ENCODE measurements at regions not wholly inside any gene's neighbourhood (a gene's known extent, or its start where the extent isn't known, plus 50 kb on each side); places are given as distances from the start of the nearest gene placed in this dataset.

GRCh38 chr6:125510405-125510804 is 208.6 kb upstream of the HDDC2 start:
- no peak for TF ChIP-seq U2AF1 (optimal IDR thresholded peaks at IDR 0.05; ENCODE audit: low read depth, low read length)
- no peak for TF ChIP-seq GMEB1 (CRISPR knock-in tag; IDR thresholded peaks at IDR 0.05)
- no peak for TF ChIP-seq CTCF (IDR thresholded peaks at IDR 0.05 in 2 of 3, conservative IDR thresholded peaks at IDR 0.05 in 1 of 3; ENCODE audit: insufficient read depth in 2 of 3, low read depth in 1 of 3, low read length in 3 of 3)
- TF ChIP-seq TAF9B (IDR thresholded peaks at IDR 0.05; ENCODE audit: partially characterized antibody): no peak
- TF ChIP-seq SPI1 (IDR thresholded peaks at IDR 0.05; ENCODE audit: borderline replicate concordance, low read depth, low read length): no peak
- no peak for TF ChIP-seq ZKSCAN1 (IDR thresholded peaks at IDR 0.05; ENCODE audit: low read depth, low read length)
- TF ChIP-seq NCOA6 (IDR thresholded peaks at IDR 0.05): no peak
- TF ChIP-seq ZNF740 (CRISPR knock-in tag; IDR thresholded peaks at IDR 0.05): no peak
- no peak for TF ChIP-seq ZNF740 (tag; IDR thresholded peaks at IDR 0.05)
- TF ChIP-seq RCOR1 (IDR thresholded peaks at IDR 0.05; ENCODE audit: borderline replicate concordance in 1 of 2, low read depth in 2 of 2, low read length in 2 of 2): no peak
- TF ChIP-seq NR0B1 (IDR thresholded peaks at IDR 0.05; ENCODE audit: partially characterized antibody): no peak
- no peak for TF ChIP-seq MGA (IDR thresholded peaks at IDR 0.05)
- TF ChIP-seq NFRKB (IDR thresholded peaks at IDR 0.05; ENCODE audit: low read depth): no peak
